ENCODE measurements at regions not wholly inside any gene's neighbourhood (a gene's known extent, or its start where the extent isn't known, plus 50 kb on each side); places are given as distances from the start of the nearest gene placed in this dataset.

- Histone ChIP-seq H3K9me3 (ENCODE audit: control insufficient read depth, low read depth, low read length) (no peaks in the 10 kb centered on the region), H2BK15ac (ENCODE audit: low read depth, low read length) (no peak overlapping the region), H2BK12ac (ENCODE audit: insufficient read length, low read depth, low read length) (no peak overlapping the region), H3K9ac (ENCODE audit: extremely low read depth, insufficient read length, low read length) (no peak overlapping the region), H3K4me1 (ENCODE audit: insufficient read depth, low read length) (no peaks in the 10 kb centered on the region), H3K79me2 (ENCODE audit: insufficient read depth, low read length) (no peaks in the 10 kb centered on the region), H3K23me2 (ENCODE audit: insufficient read length, low read depth, low read length, poor library complexity, severe bottlenecking) (no peaks in the 10 kb centered on the region), H2AFZ (ENCODE audit: low read length) (no peak overlapping the region), H3T11ph (ENCODE audit: low read length) (no peak overlapping the region), H2BK120ac (ENCODE audit: low read depth, low read length, poor library complexity, severe bottlenecking) (no peak overlapping the region), H4K20me1 (ENCODE audit: control insufficient read depth, insufficient read depth, insufficient read length) (no peaks in the 10 kb centered on the region), H3K4ac (ENCODE audit: low read depth, low read length) (no peak overlapping the region), H4K91ac (ENCODE audit: insufficient read length, low read depth, low read length) (no peak overlapping the region), H3K14ac (ENCODE audit: insufficient read depth, low read length) (no peak overlapping the region), H3K56ac (ENCODE audit: insufficient read length, low read depth, low read length) (no peak overlapping the region), H3K4me2 (ENCODE audit: insufficient read depth, insufficient read length, low read length) (no peak overlapping the region), H3K27ac (ENCODE audit: insufficient read length, low read depth, low read length) (no peak overlapping the region), H3K23ac (ENCODE audit: insufficient read length, low read depth, low read length) (no peak overlapping the region), H2BK20ac (ENCODE audit: low read depth, low read length, poor library complexity, severe bottlenecking) (no peak overlapping the region), H3K27me3 (ENCODE audit: insufficient read depth, low read length) (no peaks in the 10 kb centered on the region), H4K8ac (replicated peaks; ENCODE audit: insufficient read length, low read depth, low read length) (no peak overlapping the region), H2BK5ac (ENCODE audit: insufficient read length, low read length) (no peak overlapping the region), H3K18ac (ENCODE audit: insufficient read length, low read depth, low read length) (no peak overlapping the region), H2AK5ac (ENCODE audit: insufficient read length, low read length) (no peak overlapping the region), H3K79me1 (ENCODE audit: insufficient read depth, low read depth, low read length, poor library complexity, severe bottlenecking) (no peaks in the 10 kb centered on the region), H4K5ac (ENCODE audit: insufficient read length, low read depth, low read length) (no peak overlapping the region)
- TF ChIP-seq, protein P1, sequence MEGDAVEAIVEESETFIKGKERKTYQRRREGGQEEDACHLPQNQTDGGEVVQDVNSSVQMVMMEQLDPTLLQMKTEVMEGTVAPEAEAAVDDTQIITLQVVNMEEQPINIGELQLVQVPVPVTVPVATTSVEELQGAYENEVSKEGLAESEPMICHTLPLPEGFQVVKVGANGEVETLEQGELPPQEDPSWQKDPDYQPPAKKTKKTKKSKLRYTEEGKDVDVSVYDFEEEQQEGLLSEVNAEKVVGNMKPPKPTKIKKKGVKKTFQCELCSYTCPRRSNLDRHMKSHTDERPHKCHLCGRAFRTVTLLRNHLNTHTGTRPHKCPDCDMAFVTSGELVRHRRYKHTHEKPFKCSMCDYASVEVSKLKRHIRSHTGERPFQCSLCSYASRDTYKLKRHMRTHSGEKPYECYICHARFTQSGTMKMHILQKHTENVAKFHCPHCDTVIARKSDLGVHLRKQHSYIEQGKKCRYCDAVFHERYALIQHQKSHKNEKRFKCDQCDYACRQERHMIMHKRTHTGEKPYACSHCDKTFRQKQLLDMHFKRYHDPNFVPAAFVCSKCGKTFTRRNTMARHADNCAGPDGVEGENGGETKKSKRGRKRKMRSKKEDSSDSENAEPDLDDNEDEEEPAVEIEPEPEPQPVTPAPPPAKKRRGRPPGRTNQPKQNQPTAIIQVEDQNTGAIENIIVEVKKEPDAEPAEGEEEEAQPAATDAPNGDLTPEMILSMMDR (conservative IDR thresholded peaks at IDR 0.05) = no peak
- H3K4me3 Mint-ChIP-seq = no peak overlapping the region
- peaks cover 5 to 12% of the 10 kb centered on the region in 2 experiments for H3K4me1 Mint-ChIP-seq
- no peaks in the 10 kb centered on the region; a peak in 1 of 7 replicates for H3K36me3 Mint-ChIP-seq (ENCODE audit: insufficient read depth in 1 of 3, low read depth in 3 of 3)
- H3K27ac Mint-ChIP-seq = peak overlapping the region in 1 of 3 experiments; percentile 4; a peak in 1 of 7 replicates
- no peaks in the 10 kb centered on the region for H3K27me3 Mint-ChIP-seq (ENCODE audit: low read depth)
- WGBS (ENCODE audit: extremely low coverage, insufficient read length, low lambda C conversion rate) = no CpG with 5 or more reads among the region's 4 CpGs
- DNase-seq = no peak
- H3K9me3 Mint-ChIP-seq = no peaks in the 10 kb centered on the region
Measured at GRCh38 chr7:19969859-19970493, 196.6 kb upstream of the TMEM196 start.
